Effector memory CD8-positive, alpha-beta T cell (primary cell): ENCODE measurements at regions not wholly inside any gene's neighbourhood (a gene's known extent, or its start where the extent isn't known, plus 50 kb on each side); places are given as distances from the start of the nearest gene placed in this dataset.

Experiments used
- ATAC-seq: fragments of 150-1000 bp; cut with Tn5 transposase; replicated peaks from 2 replicates; pipeline ENCODE4 v1.10.0; 2021; ENCODE audit warnings: mild to moderate bottlenecking, moderate library complexity
- DNase-seq, 3 experiments: peaks; one replicate each; pipeline ENCODE4 v3.0.0; 2021
- H3K27ac Mint-ChIP-seq, 2 donors: one replicate each; pipeline ENCODE4 v1.8.0; 2022; ENCODE audit warnings: mild to moderate bottlenecking in 2 of 2, mixed read lengths in 2 of 2, moderate library complexity in 2 of 2
- H3K27me3 Mint-ChIP-seq, 2 donors: one replicate each; pipeline ENCODE4 v1.8.0; 2022; ENCODE audit warnings: mixed read lengths in 2 of 2
- H3K36me3 Mint-ChIP-seq: one replicate; pipeline ENCODE4 v1.8.0; 2022; ENCODE audit warnings: mild to moderate bottlenecking, moderate library complexity, mixed read lengths; ENCODE audit not compliant: insufficient read depth
- H3K4me1 Mint-ChIP-seq, 2 donors: one replicate each; pipeline ENCODE4 v1.8.0; 2022; ENCODE audit warnings: low read depth in 2 of 2, mixed read lengths in 2 of 2
- H3K4me3 Mint-ChIP-seq, 2 donors: one replicate each; pipeline ENCODE4 v1.8.0; 2022; ENCODE audit warnings: mild to moderate bottlenecking in 2 of 2, mixed read lengths in 2 of 2, moderate library complexity in 2 of 2
- H3K9me3 Mint-ChIP-seq, 2 donors: one replicate each; pipeline ENCODE4 v1.8.0; 2022; ENCODE audit warnings: mixed read lengths in 2 of 2

- Mint-ChIP-seq H3K9me3 (no peaks in the 10 kb centered on the region), H3K4me3 (no peak overlapping the region), H3K27me3 (peaks cover 6 to 11% of the 10 kb centered on the region in 2 donors), H3K36me3 (no peaks in the 10 kb centered on the region), H3K4me1 (no peaks in the 10 kb centered on the region), H3K27ac (no peak overlapping the region)
- ATAC-seq, result no peak
- DNase-seq, result no peak
Observed at GRCh38 chr15:35755237-35755802, 209.4 kb upstream of the DPH6 start.

DNA sequence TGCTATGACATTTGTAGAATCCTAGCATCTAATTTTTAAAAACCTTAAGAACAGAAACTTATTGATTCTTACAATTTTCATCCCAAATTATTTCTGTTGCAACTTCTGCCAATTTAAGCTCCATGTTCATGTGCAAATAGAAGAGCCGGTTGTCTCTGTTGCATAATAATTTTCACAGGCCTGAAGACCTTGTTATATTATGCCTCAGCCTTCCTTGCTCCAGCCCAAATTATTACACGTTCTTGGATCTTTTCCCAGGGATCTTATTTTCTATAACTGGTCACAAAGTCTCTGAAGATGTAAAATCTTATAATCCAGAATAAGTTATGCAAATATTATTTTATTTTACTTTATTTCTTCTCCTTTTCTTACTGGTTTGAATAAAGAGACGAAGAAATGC lies 210.7 kb upstream of the DPH6 start:
- peaks cover 0 to 11% of the 10 kb centered on the region in 2 donors for H3K27me3 Mint-ChIP-seq
- ATAC-seq, result no peak
- no peak overlapping the region for H3K4me3 Mint-ChIP-seq
- no peak for DNase-seq
- no peaks in the 10 kb centered on the region for H3K36me3 Mint-ChIP-seq
- no peak overlapping the region for H3K27ac Mint-ChIP-seq
- H3K9me3 Mint-ChIP-seq, result no peaks in the 10 kb centered on the region
- no peaks in the 10 kb centered on the region for H3K4me1 Mint-ChIP-seq

DNA sequence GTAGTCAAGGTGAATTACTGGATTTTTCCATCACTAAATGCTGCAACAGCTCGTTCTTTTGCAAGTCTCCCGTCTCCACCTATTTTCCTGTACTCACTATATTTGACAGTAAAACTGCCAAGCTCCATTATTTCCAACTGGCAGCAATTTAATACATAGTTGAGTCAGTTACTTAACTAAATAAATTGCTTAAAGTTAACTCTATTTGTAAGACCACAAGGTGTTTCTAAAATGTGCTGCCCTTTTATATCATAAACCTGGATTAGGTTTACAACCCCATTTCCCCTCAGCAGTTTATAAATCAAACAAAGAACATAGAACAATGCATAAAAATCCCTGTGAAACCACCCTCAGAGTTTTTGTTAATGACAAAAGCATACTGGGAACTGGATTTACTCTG lies 211.4 kb upstream of the DPH6 start:
- no peaks in the 10 kb centered on the region for H3K9me3 Mint-ChIP-seq
- H3K4me3 Mint-ChIP-seq, result no peak overlapping the region
- DNase-seq (no peak), ATAC-seq (no peak)
- peaks cover 0 to 11% of the 10 kb centered on the region in 2 donors for H3K27me3 Mint-ChIP-seq
- no peaks in the 10 kb centered on the region for H3K36me3 Mint-ChIP-seq
- no peaks in the 10 kb centered on the region for H3K4me1 Mint-ChIP-seq
- no peak overlapping the region for H3K27ac Mint-ChIP-seq

GRCh38 chr15:35757765-35758164 lies 211.8 kb upstream of the DPH6 start:
- Mint-ChIP-seq H3K4me1 (no peaks in the 10 kb centered on the region), H3K9me3 (no peaks in the 10 kb centered on the region), H3K36me3 (no peaks in the 10 kb centered on the region), H3K4me3 (no peak overlapping the region), H3K27me3 (peaks cover 0 to 11% of the 10 kb centered on the region in 2 donors), H3K27ac (no peak overlapping the region)
- no peak for ATAC-seq
- DNase-seq, result no peak

DNA sequence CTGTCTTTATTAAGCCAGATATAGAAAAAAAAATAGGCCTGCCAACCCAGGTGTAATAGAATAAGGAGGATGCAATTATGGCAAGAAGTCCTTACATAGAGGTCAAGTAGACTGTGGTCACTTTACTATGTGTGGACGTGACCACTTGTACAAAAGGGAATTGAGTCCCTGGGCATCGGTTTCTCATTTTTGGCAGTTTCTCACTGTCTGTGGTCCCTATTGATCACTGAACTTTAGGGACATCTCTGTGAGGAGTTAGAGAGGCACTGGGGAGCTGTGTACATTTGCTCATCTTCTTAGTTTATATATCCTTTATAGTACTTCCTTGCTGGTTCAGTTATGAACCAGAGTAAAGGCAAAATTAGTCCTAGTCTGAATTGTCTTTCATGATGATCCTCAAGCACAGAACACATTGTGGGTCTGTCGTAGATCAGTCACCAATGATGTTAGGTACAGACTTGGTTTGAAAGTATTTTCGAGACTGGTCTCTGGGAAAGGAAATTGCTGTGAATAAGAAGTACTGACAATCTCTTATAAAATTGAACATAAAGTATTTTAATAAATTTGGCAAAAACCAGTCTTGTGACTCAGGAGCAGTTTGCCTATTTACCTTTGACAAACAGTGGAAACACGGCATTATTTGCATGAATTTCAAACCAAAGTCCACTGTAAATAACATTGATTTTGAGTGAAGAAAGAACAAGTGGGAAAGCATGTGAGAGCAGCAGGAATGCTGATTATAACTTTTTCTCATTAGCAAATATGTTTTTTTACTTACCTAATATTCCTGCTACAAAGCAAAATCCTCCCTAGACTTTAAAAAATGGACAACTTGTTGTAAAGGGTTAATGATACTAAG lies 218.9 kb upstream of the DPH6 start:
- no peaks in the 10 kb centered on the region for H3K9me3 Mint-ChIP-seq
- no peak overlapping the region for H3K27ac Mint-ChIP-seq
- H3K4me1 Mint-ChIP-seq, result no peaks in the 10 kb centered on the region
- peaks cover 0 to under 1% of the 10 kb centered on the region in 2 donors for H3K27me3 Mint-ChIP-seq
- H3K36me3 Mint-ChIP-seq, result no peaks in the 10 kb centered on the region
- no peak for ATAC-seq
- no peak overlapping the region for H3K4me3 Mint-ChIP-seq
- no peak for DNase-seq

DNA sequence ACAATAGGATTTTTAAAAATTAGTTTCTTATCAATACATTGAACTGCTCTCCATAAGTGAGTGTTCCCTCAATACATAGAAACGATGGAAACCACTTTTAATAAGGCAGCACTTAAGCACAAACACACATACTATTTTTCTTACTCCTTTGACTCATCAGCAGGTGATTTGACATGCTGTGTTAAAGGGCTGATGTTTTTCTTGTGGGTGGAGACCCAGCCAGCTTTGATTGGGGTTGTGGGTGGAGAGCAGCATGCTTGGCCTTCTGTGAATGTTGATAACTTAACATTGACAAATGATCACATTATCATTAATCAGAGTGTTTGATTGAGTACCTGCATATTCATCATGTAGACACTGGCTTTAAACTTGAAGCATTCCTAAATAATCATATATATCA lies 223.0 kb upstream of the DPH6 start:
- ATAC-seq (no peak), DNase-seq (no peak)
- no peaks in the 10 kb centered on the region for H3K36me3 Mint-ChIP-seq
- peaks cover 0 to 8% of the 10 kb centered on the region in 2 donors for H3K27me3 Mint-ChIP-seq
- H3K27ac Mint-ChIP-seq, result no peak overlapping the region
- H3K9me3 Mint-ChIP-seq, result peaks cover 0 to 3% of the 10 kb centered on the region in 2 donors
- H3K4me3 Mint-ChIP-seq, result no peak overlapping the region
- H3K4me1 Mint-ChIP-seq, result no peaks in the 10 kb centered on the region

- Mint-ChIP-seq H3K27ac (no peak overlapping the region), H3K4me1 (no peaks in the 10 kb centered on the region), H3K36me3 (no peaks in the 10 kb centered on the region), H3K4me3 (no peak overlapping the region), H3K27me3 (peaks cover 0 to 8% of the 10 kb centered on the region in 2 donors), H3K9me3 (peaks cover 0 to 3% of the 10 kb centered on the region in 2 donors)
- no peak for ATAC-seq
- no peak for DNase-seq
Observed at GRCh38 chr15:35769656-35770055, 223.7 kb upstream of the DPH6 start.

DNA sequence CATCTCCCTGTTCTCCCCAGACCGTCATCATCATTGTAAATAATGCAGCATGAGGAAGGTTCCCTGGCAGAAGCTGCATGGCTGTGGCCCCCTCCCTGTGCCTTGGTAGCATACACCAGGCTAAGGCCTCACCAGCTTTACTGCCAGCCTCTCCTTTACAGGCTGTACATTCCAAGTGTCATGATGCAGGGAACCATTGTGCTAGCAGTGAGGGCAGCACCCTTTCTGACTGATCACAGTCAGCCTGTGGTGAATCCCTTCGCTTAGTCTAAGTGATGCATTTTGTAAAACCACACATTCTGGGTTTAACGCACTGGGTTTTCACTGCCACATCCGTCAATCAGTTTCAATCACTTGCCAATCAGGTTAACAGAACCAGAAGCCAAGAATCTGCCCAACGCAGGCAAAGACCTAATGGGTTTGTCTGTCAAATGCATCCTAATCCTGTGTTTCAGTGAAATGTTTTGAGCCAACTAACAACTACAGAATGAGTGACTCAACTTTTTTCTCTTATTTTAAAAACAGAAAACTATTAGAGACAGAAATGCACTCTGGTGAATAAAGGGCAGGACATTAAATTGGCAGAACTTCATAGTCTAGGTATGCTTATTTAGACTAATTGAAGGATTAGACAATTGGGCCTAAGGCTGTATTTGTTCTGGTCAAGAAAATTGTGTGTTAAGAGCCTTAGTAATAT lies 225.9 kb upstream of the DPH6 start:
- Mint-ChIP-seq H3K36me3 (no peaks in the 10 kb centered on the region), H3K27ac (no peak overlapping the region), H3K4me3 (no peak overlapping the region), H3K27me3 (peaks cover 0 to 8% of the 10 kb centered on the region in 2 donors), H3K9me3 (peaks cover 0 to 4% of the 10 kb centered on the region in 2 donors), H3K4me1 (no peaks in the 10 kb centered on the region)
- ATAC-seq (no peak), DNase-seq (no peak)

GRCh38 chr15:35774653-35775052 lies 228.7 kb upstream of the DPH6 start:
- Mint-ChIP-seq H3K36me3 (no peaks in the 10 kb centered on the region), H3K9me3 (peaks cover 0 to 4% of the 10 kb centered on the region in 2 donors), H3K27ac (no peak overlapping the region), H3K4me1 (no peaks in the 10 kb centered on the region), H3K27me3 (peaks cover 0 to 8% of the 10 kb centered on the region in 2 donors), H3K4me3 (no peak overlapping the region)
- DNase-seq (no peak), ATAC-seq (no peak)

DNA sequence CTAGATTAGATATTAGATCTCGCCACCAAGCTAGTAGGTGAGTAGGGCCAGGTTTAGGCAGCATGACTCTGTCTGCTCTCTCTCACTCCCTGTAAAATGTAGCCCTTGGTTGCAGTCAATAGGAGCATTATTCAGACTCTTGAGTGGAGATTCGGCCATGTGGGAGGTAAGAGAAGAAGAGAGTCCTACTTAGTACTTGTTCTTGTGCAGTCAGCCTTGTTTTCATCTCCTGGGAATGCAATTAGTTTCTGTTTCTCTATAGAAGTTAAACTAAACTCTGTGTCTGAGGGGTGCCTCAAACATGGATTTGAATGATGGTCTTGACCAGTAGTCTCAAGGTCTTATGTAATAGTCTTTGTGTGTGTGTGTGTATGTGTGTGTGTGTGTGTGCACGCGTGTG lies 229.5 kb upstream of the DPH6 start:
- no peaks in the 10 kb centered on the region for H3K4me1 Mint-ChIP-seq
- H3K36me3 Mint-ChIP-seq, result no peaks in the 10 kb centered on the region
- no peak for ATAC-seq
- peaks cover 0 to 1% of the 10 kb centered on the region in 2 donors for H3K9me3 Mint-ChIP-seq
- no peak overlapping the region for H3K27ac Mint-ChIP-seq
- H3K27me3 Mint-ChIP-seq, result peaks cover 0 to 2% of the 10 kb centered on the region in 2 donors
- no peak overlapping the region for H3K4me3 Mint-ChIP-seq
- no peak for DNase-seq

DNA sequence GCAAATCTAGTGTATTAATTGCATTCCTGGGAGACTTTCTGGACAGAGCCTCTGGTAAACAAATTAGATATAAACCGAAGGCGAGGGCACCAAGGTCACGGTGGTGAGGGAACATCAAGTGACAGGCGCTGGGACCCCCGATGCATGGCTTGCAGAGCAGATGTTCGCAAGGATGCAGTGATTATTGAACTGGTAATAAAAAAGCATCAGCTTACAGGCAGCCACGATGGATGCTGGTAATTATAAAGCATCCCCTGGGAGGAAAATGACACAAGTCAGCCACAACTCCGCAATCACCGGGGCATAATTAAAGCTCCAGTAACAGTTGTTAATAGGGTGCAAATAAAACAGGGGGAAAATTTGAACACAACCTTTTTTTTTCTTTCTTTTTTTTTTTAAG lies 231.1 kb upstream of the DPH6 start:
- peaks cover 0 to 6% of the 10 kb centered on the region in 2 donors for H3K27me3 Mint-ChIP-seq
- DNase-seq, result no peak
- no peak for ATAC-seq
- no peak overlapping the region for H3K4me3 Mint-ChIP-seq
- no peaks in the 10 kb centered on the region for H3K4me1 Mint-ChIP-seq
- H3K36me3 Mint-ChIP-seq, result no peaks in the 10 kb centered on the region
- H3K27ac Mint-ChIP-seq, result no peak overlapping the region
- H3K9me3 Mint-ChIP-seq, result peaks cover 0 to 1% of the 10 kb centered on the region in 2 donors

DNA sequence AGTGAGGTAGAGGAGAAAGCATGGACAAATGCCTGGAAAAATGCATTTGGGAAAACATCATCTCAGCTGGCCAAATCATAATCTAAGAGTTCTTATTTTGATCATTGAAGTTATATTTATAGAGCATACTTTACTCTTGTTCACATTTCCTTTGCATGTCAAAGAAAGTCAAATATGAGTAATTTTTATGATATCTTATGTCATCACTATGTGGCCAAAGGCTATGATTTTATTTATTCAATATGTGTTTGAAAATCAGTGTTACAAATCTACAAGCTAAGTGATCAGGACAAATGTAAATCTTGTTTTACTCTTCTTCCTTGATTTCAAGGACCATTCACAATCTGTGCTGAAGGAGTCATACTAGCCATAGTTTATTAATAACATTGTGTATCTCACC lies 237.2 kb upstream of the DPH6 start:
- peaks cover 0 to 6% of the 10 kb centered on the region in 2 donors for H3K27me3 Mint-ChIP-seq
- no peaks in the 10 kb centered on the region for H3K36me3 Mint-ChIP-seq
- DNase-seq, result no peak
- H3K27ac Mint-ChIP-seq, result no peak overlapping the region
- H3K9me3 Mint-ChIP-seq, result no peaks in the 10 kb centered on the region
- no peak overlapping the region for H3K4me3 Mint-ChIP-seq
- no peak for ATAC-seq
- no peaks in the 10 kb centered on the region for H3K4me1 Mint-ChIP-seq

- peaks cover 0 to 6% of the 10 kb centered on the region in 2 donors for H3K27me3 Mint-ChIP-seq
- DNase-seq (no peak), ATAC-seq (no peak)
- H3K4me1 Mint-ChIP-seq, result no peaks in the 10 kb centered on the region
- H3K9me3 Mint-ChIP-seq, result no peaks in the 10 kb centered on the region
- no peak overlapping the region for H3K27ac Mint-ChIP-seq
- no peaks in the 10 kb centered on the region for H3K36me3 Mint-ChIP-seq
- no peak overlapping the region for H3K4me3 Mint-ChIP-seq
Observed at GRCh38 chr15:35784745-35785144, 238.8 kb upstream of the DPH6 start.

- Mint-ChIP-seq H3K9me3 (peaks cover 0 to 3% of the 10 kb centered on the region in 2 donors), H3K27ac (no peak overlapping the region), H3K4me1 (no peaks in the 10 kb centered on the region), H3K27me3 (no peaks in the 10 kb centered on the region), H3K36me3 (no peaks in the 10 kb centered on the region), H3K4me3 (no peak overlapping the region)
- no peak for DNase-seq
- ATAC-seq, result no peak
Observed at GRCh38 chr15:35810007-35810406, 264.0 kb upstream of the DPH6 start.
